HEK293 (cell line): ENCODE measurements at regions not wholly inside any gene's neighbourhood (a gene's known extent, or its start where the extent isn't known, plus 50 kb on each side); places are given as distances from the start of the nearest gene placed in this dataset.

Experiments
- TCF7L2 ChIP-seq: IDR thresholded peaks from 2 replicates; pipeline ENCODE4 v1.6.1; 2011; ENCODE audit warnings: low read depth, mild to moderate bottlenecking, inconsistent platforms, low read length, moderate library complexity, borderline replicate concordance
- TRIM28 ChIP-seq: IDR thresholded peaks from 2 replicates; pipeline ENCODE4 v1.6.1; 2011; ENCODE audit warnings: low read length, control low read depth, borderline replicate concordance
- ZBTB8A ChIP-seq: fragments of 450-650 bp; formaldehyde crosslinking; IDR thresholded peaks from 2 replicates; pipeline ENCODE4 v1.5.1; 2016; ENCODE audit warnings: missing biosample characterization, missing genetic modification characterization
- ZNF274 ChIP-seq, 2 experiments: fragments of 200-500 bp in 1 of 2; fragments of 450-650 bp in 1 of 2; sonication (Bioruptor generic) in 1 of 2; formaldehyde crosslinking in 1 of 2; IDR thresholded peaks; 2 replicates each; pipeline versions ENCODE4 v1.5.1 to v1.6.1; 2014 to 2016; ENCODE audit warnings: borderline replicate concordance in 1 of 2, inconsistent platforms in 1 of 2, low read length in 1 of 2, missing biosample characterization in 1 of 2, missing genetic modification characterization in 1 of 2
- ZNF404 ChIP-seq: fragments of 450-650 bp; formaldehyde crosslinking; IDR thresholded peaks from 2 replicates; pipeline ENCODE4 v1.5.1; 2017; ENCODE audit warnings: missing biosample characterization, missing genetic modification characterization
- ZNF423 ChIP-seq: fragments of 450-650 bp; formaldehyde crosslinking; IDR thresholded peaks from 2 replicates; pipeline ENCODE4 v1.5.1; 2016; ENCODE audit warnings: missing biosample characterization, missing genetic modification characterization
- ZNF747 ChIP-seq: fragments of 450-650 bp; formaldehyde crosslinking; IDR thresholded peaks from 2 replicates; pipeline ENCODE4 v1.5.1; 2016; ENCODE audit warnings: missing biosample characterization, missing genetic modification characterization
- ZNF792 ChIP-seq: fragments of 450-650 bp; formaldehyde crosslinking; IDR thresholded peaks from 2 replicates; pipeline ENCODE4 v1.5.1; 2016; ENCODE audit warnings: missing biosample characterization, missing genetic modification characterization
- TF ChIP-seq, protein P1 (sequence below): fragments of 450-650 bp; formaldehyde crosslinking; IDR thresholded peaks from 2 replicates; pipeline ENCODE4 v1.5.1; 2016; ENCODE audit warnings: missing biosample characterization, missing genetic modification characterization
- TF ChIP-seq, protein P2 (sequence below): fragments of 450-650 bp; formaldehyde crosslinking; IDR thresholded peaks from 2 replicates; pipeline ENCODE4 v1.5.1; 2016; ENCODE audit warnings: missing biosample characterization, missing genetic modification characterization, low read depth
- TF ChIP-seq, protein P3 (sequence below): fragments of 450-650 bp; formaldehyde crosslinking; IDR thresholded peaks from 2 replicates; pipeline ENCODE4 v1.5.1; 2016; ENCODE audit warnings: missing biosample characterization, missing genetic modification characterization
- TF ChIP-seq, protein P4 (sequence below): fragments of 450-650 bp; formaldehyde crosslinking; IDR thresholded peaks from 2 replicates; pipeline ENCODE4 v1.5.1; 2016; ENCODE audit warnings: missing biosample characterization, missing genetic modification characterization
- TF ChIP-seq, protein P5 (sequence below): fragments of 450-650 bp; formaldehyde crosslinking; IDR thresholded peaks from 2 replicates; pipeline ENCODE4 v1.5.1; 2017; ENCODE audit warnings: missing biosample characterization, missing genetic modification characterization
- TF ChIP-seq, protein P6 (sequence below): fragments of 450-650 bp; formaldehyde crosslinking; IDR thresholded peaks from 2 replicates; pipeline ENCODE4 v1.5.1; 2016; ENCODE audit warnings: missing biosample characterization, missing genetic modification characterization, low read depth

DNA sequence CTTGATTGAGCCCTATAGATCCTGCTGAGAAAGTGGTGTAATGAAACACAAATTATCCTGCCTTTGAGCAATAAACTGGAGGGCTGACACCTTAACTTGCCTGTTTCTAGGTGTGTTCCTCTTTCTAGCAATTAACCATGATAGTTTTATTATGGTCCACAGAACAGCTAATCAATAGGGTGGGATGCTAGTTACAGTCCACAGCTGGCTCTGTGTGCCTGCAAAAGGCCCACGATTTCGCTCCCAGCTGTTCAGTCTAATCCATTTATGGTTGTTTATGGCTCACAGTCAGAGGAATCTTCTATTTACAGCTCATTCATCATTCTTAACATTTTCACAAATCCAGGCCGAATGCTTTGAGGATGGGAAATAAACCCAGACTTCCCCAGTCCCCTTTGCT, 674.9 kb downstream of the SMARCA1 start:
- TF ChIP-seq TRIM28 (no peak), ZNF747 (no peak), ZNF274 (IDR thresholded peaks at IDR 0.05; ENCODE audit: low read length) (no peak), ZNF274 (tag by site-specific recombination; IDR thresholded peaks at IDR 0.05; ENCODE audit: borderline replicate concordance) (no peak), TCF7L2 (no peak), ZNF423 (tag by site-specific recombination) (no peak), ZNF792 (tag by site-specific recombination) (no peak), ZNF404 (tag by site-specific recombination) (no peak), ZBTB8A (tag by site-specific recombination) (no peak)
- TF ChIP-seq, protein P1, sequence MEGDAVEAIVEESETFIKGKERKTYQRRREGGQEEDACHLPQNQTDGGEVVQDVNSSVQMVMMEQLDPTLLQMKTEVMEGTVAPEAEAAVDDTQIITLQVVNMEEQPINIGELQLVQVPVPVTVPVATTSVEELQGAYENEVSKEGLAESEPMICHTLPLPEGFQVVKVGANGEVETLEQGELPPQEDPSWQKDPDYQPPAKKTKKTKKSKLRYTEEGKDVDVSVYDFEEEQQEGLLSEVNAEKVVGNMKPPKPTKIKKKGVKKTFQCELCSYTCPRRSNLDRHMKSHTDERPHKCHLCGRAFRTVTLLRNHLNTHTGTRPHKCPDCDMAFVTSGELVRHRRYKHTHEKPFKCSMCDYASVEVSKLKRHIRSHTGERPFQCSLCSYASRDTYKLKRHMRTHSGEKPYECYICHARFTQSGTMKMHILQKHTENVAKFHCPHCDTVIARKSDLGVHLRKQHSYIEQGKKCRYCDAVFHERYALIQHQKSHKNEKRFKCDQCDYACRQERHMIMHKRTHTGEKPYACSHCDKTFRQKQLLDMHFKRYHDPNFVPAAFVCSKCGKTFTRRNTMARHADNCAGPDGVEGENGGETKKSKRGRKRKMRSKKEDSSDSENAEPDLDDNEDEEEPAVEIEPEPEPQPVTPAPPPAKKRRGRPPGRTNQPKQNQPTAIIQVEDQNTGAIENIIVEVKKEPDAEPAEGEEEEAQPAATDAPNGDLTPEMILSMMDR (tag by site-specific recombination), result no peak
- TF ChIP-seq, protein P2, sequence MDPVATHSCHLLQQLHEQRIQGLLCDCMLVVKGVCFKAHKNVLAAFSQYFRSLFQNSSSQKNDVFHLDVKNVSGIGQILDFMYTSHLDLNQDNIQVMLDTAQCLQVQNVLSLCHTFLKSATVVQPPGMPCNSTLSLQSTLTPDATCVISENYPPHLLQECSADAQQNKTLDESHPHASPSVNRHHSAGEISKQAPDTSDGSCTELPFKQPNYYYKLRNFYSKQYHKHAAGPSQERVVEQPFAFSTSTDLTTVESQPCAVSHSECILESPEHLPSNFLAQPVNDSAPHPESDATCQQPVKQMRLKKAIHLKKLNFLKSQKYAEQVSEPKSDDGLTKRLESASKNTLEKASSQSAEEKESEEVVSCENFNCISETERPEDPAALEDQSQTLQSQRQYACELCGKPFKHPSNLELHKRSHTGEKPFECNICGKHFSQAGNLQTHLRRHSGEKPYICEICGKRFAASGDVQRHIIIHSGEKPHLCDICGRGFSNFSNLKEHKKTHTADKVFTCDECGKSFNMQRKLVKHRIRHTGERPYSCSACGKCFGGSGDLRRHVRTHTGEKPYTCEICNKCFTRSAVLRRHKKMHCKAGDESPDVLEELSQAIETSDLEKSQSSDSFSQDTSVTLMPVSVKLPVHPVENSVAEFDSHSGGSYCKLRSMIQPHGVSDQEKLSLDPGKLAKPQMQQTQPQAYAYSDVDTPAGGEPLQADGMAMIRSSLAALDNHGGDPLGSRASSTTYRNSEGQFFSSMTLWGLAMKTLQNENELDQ (tag by site-specific recombination), result no peak
- TF ChIP-seq, protein P3, sequence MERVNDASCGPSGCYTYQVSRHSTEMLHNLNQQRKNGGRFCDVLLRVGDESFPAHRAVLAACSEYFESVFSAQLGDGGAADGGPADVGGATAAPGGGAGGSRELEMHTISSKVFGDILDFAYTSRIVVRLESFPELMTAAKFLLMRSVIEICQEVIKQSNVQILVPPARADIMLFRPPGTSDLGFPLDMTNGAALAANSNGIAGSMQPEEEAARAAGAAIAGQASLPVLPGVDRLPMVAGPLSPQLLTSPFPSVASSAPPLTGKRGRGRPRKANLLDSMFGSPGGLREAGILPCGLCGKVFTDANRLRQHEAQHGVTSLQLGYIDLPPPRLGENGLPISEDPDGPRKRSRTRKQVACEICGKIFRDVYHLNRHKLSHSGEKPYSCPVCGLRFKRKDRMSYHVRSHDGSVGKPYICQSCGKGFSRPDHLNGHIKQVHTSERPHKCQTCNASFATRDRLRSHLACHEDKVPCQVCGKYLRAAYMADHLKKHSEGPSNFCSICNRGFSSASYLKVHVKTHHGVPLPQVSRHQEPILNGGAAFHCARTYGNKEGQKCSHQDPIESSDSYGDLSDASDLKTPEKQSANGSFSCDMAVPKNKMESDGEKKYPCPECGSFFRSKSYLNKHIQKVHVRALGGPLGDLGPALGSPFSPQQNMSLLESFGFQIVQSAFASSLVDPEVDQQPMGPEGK (tag by site-specific recombination), result no peak
- TF ChIP-seq, protein P4, sequence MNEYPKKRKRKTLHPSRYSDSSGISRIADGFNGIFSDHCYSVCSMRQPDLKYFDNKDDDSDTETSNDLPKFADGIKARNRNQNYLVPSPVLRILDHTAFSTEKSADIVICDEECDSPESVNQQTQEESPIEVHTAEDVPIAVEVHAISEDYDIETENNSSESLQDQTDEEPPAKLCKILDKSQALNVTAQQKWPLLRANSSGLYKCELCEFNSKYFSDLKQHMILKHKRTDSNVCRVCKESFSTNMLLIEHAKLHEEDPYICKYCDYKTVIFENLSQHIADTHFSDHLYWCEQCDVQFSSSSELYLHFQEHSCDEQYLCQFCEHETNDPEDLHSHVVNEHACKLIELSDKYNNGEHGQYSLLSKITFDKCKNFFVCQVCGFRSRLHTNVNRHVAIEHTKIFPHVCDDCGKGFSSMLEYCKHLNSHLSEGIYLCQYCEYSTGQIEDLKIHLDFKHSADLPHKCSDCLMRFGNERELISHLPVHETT (tag by site-specific recombination), result no peak
- TF ChIP-seq, protein P5, sequence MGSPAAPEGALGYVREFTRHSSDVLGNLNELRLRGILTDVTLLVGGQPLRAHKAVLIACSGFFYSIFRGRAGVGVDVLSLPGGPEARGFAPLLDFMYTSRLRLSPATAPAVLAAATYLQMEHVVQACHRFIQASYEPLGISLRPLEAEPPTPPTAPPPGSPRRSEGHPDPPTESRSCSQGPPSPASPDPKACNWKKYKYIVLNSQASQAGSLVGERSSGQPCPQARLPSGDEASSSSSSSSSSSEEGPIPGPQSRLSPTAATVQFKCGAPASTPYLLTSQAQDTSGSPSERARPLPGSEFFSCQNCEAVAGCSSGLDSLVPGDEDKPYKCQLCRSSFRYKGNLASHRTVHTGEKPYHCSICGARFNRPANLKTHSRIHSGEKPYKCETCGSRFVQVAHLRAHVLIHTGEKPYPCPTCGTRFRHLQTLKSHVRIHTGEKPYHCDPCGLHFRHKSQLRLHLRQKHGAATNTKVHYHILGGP (tag by site-specific recombination), result no peak
- TF ChIP-seq, protein P6, sequence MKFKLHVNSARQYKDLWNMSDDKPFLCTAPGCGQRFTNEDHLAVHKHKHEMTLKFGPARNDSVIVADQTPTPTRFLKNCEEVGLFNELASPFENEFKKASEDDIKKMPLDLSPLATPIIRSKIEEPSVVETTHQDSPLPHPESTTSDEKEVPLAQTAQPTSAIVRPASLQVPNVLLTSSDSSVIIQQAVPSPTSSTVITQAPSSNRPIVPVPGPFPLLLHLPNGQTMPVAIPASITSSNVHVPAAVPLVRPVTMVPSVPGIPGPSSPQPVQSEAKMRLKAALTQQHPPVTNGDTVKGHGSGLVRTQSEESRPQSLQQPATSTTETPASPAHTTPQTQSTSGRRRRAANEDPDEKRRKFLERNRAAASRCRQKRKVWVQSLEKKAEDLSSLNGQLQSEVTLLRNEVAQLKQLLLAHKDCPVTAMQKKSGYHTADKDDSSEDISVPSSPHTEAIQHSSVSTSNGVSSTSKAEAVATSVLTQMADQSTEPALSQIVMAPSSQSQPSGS (tag by site-specific recombination), result no peak
